ENCODE measurements at regions not wholly inside any gene's neighbourhood (a gene's known extent, or its start where the extent isn't known, plus 50 kb on each side); places are given as distances from the start of the nearest gene placed in this dataset.

GRCh38 chr10:45093945-45094344 is 93.2 kb downstream of the ZNF22 start:
- TF ChIP-seq, protein P1, sequence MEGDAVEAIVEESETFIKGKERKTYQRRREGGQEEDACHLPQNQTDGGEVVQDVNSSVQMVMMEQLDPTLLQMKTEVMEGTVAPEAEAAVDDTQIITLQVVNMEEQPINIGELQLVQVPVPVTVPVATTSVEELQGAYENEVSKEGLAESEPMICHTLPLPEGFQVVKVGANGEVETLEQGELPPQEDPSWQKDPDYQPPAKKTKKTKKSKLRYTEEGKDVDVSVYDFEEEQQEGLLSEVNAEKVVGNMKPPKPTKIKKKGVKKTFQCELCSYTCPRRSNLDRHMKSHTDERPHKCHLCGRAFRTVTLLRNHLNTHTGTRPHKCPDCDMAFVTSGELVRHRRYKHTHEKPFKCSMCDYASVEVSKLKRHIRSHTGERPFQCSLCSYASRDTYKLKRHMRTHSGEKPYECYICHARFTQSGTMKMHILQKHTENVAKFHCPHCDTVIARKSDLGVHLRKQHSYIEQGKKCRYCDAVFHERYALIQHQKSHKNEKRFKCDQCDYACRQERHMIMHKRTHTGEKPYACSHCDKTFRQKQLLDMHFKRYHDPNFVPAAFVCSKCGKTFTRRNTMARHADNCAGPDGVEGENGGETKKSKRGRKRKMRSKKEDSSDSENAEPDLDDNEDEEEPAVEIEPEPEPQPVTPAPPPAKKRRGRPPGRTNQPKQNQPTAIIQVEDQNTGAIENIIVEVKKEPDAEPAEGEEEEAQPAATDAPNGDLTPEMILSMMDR (IDR thresholded peaks at IDR 0.05): no peak
- TF ChIP-seq POLR2A (IDR thresholded peaks at IDR 0.05): no peak

Measured in testis (tissue), 2 donors.